Panc1 (cell line): ENCODE measurements at regions not wholly inside any gene's neighbourhood (a gene's known extent, or its start where the extent isn't known, plus 50 kb on each side); places are given as distances from the start of the nearest gene placed in this dataset.

Experiments used
- TF ChIP-seq, protein P1 (sequence below): fragments of 450-650 bp; IDR thresholded peaks from 2 replicates; pipeline ENCODE4 v1.5.1; 2017; ENCODE audit warnings: mild to moderate bottlenecking
- TF ChIP-seq, protein P2 (sequence below), 2 experiments: IDR thresholded peaks; 2 replicates each; pipeline ENCODE4 v1.6.1; 2011 to 2012; ENCODE audit warnings: low read depth in 2 of 2, control low read depth in 1 of 2, low read length in 1 of 2, mild to moderate bottlenecking in 1 of 2, moderate library complexity in 1 of 2; ENCODE audit not compliant: insufficient read depth in 1 of 2

GRCh38 chr1:5705751-5706150, 286.5 kb downstream of the NPHP4 start:
- TF ChIP-seq, protein P1, sequence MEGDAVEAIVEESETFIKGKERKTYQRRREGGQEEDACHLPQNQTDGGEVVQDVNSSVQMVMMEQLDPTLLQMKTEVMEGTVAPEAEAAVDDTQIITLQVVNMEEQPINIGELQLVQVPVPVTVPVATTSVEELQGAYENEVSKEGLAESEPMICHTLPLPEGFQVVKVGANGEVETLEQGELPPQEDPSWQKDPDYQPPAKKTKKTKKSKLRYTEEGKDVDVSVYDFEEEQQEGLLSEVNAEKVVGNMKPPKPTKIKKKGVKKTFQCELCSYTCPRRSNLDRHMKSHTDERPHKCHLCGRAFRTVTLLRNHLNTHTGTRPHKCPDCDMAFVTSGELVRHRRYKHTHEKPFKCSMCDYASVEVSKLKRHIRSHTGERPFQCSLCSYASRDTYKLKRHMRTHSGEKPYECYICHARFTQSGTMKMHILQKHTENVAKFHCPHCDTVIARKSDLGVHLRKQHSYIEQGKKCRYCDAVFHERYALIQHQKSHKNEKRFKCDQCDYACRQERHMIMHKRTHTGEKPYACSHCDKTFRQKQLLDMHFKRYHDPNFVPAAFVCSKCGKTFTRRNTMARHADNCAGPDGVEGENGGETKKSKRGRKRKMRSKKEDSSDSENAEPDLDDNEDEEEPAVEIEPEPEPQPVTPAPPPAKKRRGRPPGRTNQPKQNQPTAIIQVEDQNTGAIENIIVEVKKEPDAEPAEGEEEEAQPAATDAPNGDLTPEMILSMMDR: no peak
- TF ChIP-seq, protein P2, sequence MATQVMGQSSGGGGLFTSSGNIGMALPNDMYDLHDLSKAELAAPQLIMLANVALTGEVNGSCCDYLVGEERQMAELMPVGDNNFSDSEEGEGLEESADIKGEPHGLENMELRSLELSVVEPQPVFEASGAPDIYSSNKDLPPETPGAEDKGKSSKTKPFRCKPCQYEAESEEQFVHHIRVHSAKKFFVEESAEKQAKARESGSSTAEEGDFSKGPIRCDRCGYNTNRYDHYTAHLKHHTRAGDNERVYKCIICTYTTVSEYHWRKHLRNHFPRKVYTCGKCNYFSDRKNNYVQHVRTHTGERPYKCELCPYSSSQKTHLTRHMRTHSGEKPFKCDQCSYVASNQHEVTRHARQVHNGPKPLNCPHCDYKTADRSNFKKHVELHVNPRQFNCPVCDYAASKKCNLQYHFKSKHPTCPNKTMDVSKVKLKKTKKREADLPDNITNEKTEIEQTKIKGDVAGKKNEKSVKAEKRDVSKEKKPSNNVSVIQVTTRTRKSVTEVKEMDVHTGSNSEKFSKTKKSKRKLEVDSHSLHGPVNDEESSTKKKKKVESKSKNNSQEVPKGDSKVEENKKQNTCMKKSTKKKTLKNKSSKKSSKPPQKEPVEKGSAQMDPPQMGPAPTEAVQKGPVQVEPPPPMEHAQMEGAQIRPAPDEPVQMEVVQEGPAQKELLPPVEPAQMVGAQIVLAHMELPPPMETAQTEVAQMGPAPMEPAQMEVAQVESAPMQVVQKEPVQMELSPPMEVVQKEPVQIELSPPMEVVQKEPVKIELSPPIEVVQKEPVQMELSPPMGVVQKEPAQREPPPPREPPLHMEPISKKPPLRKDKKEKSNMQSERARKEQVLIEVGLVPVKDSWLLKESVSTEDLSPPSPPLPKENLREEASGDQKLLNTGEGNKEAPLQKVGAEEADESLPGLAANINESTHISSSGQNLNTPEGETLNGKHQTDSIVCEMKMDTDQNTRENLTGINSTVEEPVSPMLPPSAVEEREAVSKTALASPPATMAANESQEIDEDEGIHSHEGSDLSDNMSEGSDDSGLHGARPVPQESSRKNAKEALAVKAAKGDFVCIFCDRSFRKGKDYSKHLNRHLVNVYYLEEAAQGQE (IDR thresholded peaks at IDR 0.05; ENCODE audit: insufficient read depth in 1 of 2, low read depth in 2 of 2, low read length in 1 of 2): no peak
